NCI-H128 (cell line): ENCODE measurements at regions not wholly inside any gene's neighbourhood (a gene's known extent, or its start where the extent isn't known, plus 50 kb on each side); places are given as distances from the start of the nearest gene placed in this dataset.
"Not testable (repeated sequence)": the region's sequence is repeated elsewhere in the genome, so short reads cannot be mapped to it uniquely, and the experiment has no call there.

Experiments
- DNase-seq: peaks from one replicate; lab custom pipeline; 2025; ENCODE audit not compliant: unreplicated experiment; lab: John Stamatoyannopoulos, UW

DNA sequence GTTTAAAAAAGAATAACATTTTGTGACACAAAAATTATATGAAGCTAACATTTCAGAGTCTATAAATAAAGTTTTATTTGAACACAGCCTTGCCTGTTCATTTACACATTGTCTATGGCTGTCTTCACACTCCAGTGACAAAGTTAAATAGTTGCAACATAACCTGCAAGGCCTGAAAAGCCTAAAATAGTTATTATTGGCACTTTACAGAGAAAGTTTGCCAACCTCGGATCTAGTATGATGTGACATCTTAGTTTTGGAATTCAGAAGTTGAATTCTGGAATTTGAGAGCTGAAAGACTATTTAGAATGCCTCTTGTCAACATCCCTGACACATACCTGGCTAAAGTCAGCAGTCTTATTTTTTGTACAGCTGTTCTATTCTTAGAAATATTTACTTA is 68.3 kb downstream of the DYRK2 start:
- DNase-seq = no peak

DNA sequence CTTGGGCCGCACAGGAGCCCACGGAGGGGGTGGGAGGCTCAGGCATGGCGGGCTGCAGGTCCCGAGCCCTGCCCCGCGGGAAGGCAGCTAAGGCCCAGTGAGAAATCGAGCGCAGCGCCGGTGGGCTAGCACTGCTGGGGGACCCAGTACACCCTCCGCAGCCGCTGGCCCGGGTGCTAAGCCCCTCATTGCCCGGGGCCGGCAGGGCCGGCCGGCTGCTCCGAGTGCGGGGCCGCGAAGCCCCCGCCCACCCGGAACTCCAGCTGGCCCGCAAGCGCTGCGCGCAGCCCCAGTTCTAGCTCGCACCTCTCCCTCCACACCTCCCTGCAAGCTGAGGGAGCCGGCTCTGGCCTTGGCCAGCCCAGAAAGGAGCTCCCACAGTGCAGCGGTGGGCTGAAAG is 70.8 kb downstream of the DYRK2 start:
- not testable (repeated sequence) for DNase-seq

DNA sequence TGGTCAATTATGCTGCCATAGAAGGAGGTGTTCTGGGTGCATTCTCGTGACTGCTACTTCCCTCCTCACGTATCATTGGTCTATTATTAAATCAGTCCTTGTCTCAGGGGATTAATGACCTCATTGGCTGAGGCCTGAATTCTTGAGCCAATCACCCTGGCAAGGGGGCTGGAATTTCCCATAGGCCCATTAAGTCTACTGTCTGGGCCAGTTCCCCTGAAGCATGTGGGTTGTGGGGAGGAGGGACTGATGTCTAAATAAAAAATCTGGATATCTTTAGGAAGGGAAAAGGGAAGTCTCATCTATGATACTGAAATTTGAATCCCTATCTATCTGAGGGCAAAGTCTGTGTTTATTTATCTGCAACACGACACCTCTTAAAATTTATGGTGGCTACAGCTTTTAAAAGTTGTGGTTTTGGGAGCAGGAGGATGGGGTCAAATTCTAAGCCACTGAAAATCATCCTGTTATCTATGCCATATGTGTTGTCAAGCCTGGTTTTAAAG is 71.9 kb downstream of the DYRK2 start:
- DNase-seq = no peak

DNA sequence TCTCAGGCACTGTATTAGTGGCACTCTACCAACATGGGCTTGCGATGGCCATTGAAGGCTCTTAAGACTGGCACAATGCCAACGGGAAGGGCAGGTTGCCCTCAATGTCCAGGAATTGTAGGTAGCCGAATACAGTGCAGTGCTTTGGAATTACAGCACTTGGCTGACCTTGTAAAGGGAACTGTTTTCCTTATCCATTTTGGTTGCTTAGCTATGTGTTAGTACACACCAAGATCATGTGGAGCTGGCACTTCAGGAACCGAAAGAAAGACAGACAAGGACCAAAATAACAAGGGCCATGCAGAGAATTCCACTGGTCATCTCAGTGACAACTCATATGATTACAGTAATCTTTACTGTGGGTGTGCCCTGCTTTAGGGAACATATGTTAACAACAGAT is 72.7 kb downstream of the DYRK2 start:
- no peak for DNase-seq

DNA sequence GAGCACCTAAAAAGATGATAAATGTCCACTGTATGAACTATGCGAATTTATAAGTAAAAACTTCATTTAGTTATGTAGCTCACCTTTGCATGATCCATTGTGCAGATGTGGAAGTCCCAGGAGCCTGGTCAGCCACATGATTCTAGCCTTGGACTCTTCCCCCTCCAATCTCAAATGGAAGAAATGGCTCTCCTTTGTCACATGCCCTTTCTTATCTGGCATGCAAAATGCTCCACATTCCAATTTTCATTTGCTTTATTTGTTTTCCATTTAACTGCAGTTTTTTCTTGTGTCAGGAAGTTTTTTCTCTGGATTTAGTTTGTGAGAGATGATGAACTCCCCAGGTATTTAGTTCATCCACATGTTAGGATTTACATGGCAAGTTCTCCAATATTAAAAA is 73.8 kb downstream of the DYRK2 start:
- no peak for DNase-seq

DNA sequence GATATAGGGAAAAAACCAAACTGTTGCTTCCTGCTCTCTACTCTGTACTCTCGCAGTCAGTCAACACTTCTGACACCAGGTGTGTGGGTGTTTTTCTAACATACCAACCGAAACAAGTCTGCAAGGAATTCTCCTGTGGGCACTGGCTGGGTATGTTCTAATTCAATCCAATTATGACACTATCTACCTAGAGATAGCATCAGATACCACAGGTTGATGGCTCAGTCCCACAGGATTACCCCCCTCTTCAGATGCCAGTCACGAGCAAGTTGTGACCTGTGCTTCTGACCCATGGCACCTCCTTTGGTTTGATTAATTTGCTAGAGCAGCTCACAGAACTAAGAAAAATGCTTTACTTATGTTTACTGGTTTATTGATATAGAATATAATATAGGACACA is 78.3 kb downstream of the DYRK2 start:
- DNase-seq = no peak

DNA sequence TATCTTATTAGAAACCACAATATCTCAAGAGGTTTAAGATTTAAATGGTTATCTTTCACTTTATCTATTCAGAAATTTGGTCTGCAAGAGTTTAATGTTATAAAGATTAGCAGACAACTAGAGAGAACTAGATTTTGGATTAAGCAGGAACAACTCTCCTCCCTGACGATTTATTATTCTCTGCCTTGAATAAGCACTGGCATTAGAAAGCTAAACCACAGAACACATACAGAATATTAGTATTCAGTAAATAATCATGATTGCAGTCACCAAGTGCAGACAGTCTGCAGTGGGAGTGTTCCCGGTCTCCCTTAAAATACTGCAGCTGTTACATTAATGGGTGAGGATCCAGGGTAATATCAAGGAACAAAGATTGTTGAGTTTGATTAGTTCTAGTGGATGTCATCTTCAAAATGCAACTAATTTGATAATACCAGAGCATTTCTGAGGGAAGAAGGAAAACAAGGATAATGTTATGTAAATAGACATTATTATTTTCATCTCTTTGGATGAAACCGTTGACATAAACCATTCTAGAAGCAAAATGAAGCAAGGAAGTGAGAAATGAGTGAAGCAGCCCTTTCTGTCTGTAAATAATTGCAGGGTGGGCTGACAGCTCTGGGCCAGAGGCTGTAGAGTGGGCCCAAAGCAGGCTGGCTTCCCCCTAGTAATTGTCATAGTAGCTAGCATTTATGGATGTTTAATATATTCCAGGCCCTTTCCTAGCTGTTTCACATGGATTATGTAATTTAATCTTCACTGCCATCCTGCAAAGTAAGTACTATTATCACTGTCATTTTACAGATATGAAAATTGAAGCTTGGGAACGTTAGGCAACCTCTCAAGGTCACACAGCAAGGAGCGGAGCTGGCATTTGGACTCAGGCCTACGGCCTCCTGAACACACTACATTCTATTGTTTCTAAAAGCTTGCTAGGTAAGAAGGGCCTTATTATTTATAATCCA is 79.4 kb downstream of the DYRK2 start:
- no peak for DNase-seq

DNA sequence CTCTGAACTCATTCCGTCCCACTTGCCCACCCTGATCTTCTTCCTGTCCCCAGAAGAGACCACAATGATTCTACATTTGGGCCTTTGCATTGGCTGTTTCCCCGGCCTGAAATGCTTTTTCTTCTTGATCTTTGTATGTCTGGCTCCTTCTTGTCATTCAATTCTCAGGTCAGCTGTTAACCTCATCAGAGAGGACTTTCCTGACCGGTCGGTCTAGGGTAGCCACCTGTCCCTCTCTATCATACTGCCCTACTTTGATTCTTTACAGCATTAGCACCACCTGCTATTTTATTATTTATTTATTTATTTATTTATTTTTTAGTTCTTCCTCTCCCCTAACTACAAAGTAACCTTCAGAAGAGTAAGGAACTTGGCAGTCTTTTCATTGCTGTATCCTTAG is 84.3 kb downstream of the DYRK2 start:
- no peak for DNase-seq

DNA sequence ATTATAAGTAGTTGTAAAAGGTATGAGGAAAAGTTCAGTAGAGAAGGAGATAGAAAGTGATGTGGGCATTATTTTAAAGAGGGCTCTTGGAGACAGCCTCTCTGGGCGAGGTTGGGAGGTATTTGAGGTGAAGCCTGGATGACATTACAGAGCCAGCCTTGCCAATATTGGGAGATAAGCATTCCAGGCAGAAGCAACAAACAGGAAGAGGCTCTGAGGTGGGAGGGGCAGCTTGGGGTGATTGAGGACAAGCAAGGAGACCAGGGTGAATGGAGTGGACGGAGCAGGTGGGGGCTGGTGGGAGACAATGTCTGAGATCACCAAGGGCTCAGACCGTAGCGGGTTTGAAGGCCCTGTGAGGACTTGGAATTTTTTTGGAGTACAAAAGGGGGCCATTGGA is 87.3 kb downstream of the DYRK2 start:
- no peak for DNase-seq

DNA sequence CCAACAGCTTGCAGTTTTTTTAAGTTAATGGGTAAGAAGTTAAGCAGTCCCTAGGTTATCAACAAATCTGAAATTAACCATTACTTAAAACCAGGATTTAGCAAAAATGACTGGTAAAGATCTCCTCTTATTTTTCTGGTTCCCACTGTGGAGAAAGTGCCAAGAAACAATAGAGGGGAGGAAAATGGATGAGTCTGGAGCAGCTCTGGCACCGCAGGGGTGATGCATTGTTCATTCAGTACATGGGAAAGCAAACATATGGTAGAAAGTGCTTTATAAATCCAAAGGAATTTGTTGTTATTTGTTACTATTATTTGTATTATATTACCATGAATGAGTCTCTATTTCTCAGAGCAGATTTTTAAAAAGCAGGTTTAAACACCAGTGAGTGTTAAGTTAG is 92.2 kb downstream of the DYRK2 start:
- DNase-seq = no peak

DNA sequence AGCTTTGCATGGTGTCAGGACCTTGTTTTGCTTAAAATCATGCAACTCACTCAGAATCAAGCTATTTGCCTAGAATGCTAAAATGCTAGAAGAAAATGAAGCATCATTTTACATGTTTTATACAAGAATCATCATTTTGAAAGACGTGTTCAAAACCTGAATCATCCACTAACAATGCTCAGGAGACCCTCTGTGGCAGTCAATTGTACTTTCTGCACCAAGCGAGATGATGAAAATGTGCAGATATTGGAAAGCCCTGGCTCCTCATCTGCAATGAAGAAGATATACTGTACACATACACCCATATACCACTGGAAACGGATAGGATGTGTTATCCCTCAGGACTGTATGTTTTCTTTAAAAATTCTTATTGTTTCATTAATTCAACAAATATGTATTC is 92.7 kb downstream of the DYRK2 start:
- no peak for DNase-seq

DNA sequence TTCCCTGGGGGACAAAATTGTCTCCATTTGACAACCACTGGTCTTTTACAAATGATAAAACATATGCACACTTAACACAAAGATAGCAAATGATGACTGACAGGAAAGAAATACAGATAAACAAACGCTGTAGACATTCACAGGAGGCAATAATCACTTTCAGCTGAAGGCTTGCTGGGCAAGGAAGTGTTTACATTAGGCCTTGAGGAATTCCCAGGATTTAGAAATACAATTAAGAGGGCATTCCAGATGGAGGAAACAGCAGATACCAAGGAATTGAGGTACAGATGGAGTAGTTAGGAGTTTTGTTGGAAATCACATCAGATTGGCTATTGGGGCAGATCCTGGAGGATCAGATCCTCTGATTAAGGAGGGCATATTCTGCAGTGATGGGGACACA is 93.9 kb downstream of the DYRK2 start:
- DNase-seq = no peak

DNA sequence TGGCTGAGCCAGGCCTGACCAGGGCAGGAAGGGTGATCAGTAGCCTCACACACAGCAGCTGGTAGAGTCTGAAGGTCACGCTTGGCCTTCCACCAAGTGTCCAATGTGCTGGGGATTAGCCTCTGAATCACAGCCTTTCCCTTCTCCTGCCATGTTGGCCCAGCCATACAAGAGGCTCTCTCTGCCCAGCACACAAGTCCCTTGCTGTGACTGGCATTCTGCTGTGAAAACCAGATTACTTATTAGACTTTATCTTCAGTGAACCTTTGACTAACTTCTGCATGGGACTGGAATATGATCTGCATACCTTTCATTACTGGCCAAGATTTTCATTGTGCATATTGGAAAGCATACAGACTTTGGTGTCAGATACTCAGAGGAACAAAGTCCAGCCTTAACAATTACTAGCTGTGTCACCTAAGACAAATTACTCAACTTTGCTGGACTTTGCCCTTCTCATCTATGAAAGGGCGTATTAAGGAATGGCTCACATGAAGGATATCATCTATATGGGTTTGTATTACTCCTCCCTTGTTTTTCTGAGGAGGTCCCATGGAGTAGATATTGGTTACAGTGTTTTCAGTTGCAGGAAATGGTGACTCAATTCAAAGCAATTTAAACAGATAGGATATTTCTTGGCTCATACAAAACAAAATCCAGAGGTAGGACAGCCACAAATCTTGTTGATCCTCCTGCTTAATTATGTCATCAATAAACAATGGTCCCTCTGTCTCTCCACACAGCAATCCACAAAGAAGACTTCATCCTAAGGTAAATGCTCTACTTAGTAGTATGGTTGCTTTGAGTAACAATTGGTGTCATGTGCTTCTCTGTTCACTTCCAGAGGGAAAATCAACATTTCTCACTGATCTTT is 99.6 kb downstream of the DYRK2 start:
- DNase-seq = no peak

DNA sequence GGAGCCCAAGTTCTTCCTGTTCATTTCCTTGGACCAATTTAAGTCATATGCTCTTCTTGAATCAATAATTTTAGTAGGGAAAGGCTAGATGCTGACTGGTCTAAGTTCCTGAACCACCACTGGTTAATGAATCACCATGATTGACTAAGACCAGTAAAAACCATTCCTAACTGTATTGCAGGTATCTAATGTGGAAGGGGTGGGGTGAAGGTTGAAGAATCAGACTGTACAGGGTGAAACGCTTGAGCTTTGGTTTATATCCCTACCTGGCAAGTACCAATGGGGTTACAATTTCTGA is 100.1 kb downstream of the DYRK2 start:
- no peak for DNase-seq

DNA sequence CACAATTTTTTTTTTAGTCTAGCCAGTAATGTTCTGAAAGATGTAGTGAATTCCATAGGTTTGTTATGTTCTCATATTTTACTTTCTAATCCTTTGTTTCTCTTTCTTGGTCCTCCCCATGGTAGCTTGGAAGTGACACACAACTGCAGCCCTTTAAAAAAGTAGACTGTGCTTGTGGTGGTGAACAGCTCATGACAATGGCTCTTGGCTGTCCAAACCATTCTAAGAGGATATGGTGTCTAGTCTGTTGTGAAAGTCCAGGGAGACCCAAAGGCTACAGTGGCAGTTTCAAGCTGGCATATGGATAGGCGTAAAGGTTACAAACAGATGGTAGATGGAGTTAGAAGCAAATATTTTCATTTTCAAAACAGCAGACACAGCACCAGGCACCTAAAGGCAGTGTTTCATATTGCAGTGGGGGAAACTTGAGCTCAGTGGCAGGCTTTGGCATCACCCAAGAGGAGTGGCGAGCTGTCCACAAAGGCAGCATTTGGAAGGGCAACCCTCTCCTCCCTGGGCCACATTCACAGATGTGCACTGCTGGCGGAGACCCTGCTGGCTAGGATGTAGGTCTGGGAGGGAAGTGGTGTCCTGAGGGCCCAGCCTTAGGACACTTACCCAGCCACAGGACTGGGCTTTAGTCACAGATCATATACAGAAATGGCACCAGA is 102.1 kb downstream of the DYRK2 start:
- DNase-seq = no peak

DNA sequence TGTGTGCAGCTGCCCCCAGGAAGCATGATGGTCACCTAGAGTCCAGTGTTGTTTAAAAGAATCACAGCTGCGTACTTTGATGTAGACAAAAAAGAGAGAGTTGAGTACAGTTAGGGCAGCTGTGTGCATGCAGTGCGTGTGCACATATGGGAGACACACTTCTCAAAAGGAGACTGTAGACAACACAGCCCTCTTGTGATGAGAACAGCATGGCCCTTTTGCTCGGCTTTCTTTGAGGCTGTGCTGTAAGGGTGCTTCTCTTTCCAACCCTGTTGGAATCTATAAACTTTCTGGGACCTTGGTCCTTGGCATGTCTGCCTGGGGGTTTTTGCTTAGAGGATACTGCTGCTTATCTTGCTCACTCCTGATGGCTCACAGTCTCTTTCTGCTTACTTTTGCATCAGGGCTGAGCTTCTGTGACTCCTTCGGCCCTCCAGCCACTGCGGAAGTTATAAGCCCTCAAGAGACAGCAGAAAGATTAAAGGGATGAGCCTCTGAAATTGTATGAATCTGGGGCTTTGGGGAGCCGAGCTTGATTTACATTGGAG is 102.9 kb downstream of the DYRK2 start:
- no peak for DNase-seq

DNA sequence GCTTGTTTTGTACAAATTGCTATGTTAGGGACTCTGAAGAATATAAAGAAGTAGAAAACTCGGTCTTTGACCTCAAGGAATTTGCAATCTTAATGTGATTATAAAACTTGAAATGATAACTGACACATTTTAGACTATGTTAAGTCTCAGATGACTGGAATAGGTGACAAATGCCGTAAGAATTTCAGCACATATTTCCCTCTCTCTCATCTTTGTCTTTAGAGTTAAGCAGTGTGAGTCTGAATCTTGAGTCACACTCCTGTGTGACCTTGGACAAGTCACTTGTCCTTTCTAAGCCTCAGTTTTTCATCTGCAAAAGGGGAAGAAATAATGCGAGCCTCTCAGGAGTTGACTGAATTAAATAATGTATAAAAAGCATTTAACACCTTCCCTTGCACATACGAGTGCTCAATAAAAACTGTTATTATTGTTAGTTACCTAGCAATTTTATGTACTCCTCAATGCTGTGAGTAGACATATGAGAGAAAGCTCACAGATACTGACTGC is 103.7 kb downstream of the DYRK2 start:
- no peak for DNase-seq

DNA sequence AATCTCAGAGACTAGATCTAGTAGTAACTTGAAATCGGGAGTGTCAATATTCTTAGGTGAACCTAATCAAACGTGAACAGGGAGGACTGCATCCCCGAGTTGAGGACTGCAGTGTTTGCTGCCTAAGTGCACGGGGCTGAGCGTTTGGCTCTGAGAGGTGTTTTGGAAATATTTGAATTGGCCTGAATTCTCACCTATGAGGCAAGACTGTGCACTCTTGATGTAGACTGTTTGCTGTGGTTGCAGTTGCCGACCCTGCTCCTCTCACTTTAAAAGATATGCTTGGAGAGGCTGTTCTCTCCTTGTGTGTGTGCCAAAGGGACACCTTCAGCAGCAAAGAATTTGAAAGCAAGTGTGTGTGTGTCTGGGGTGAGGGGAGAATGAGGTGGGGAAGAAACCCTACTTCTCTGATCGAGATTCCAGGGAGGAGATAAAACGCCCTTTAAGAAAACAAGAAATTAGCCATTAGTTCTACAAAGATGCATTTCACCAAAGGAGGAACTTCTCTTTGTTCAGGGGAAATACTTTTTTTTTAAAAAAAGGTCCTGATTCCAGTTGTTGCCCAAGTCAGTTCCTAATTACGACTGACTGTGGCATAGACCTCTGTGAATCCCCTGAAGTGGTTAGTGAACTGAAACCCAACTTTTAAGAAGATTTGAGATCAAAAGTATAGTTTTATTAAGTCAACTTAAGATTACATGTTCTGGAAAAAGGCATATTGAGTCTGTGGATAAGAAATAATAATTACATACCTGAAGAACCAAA is 106.6 kb downstream of the DYRK2 start:
- DNase-seq = no peak

DNA sequence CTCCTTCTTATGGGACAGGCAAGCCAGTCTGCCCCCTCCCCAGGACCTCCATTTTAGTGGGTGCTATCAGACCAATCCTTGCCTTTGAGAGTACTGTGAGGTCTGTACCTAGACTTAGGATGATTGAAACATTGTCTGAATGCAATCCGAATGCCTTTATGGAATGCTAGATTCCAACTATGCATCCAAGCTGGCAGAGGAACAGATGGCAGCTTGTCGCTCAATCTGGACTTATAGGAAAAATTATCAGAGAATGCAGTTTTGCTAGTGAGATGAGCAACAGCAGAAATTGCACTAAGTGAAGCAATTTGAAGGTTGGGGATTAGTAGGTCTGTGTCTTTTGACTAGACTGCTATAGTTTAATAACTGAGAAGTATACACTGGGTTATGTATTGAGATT is 109.1 kb downstream of the DYRK2 start:
- no peak for DNase-seq

DNA sequence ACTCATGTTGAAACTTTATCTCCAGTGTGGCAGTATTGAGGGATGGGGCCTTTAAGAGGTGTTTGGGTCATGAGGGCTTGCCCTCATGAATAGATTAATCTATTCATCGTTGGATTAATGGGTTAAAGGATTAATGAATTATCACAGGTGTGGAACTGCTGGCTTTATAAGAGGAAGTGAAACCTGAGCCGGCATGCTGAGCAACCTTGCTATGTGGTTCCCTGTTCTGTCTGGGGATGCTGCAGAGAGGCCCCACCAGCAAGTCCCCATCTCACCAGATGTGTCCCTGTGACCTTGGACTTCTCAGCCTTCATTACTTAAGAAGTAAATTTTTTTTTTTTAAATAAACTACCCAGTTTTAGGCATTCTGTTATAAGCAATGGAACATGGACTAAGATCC is 109.6 kb downstream of the DYRK2 start:
- no peak for DNase-seq
